WTC11 (cell line): ENCODE measurements at regions not wholly inside any gene's neighbourhood (a gene's known extent, or its start where the extent isn't known, plus 50 kb on each side); places are given as distances from the start of the nearest gene placed in this dataset.

Experiments used
- CREB1 ChIP-seq: sonication (generic); formaldehyde crosslinking; IDR thresholded peaks from 2 replicates; pipeline ENCODE4 v1.8.0; 2023; ENCODE audit warnings: mild to moderate bottlenecking, missing genetic modification reagents
- CREM ChIP-seq: sonication (generic); formaldehyde crosslinking; IDR thresholded peaks from 2 replicates; pipeline ENCODE4 v1.8.1; 2022; ENCODE audit warnings: mild to moderate bottlenecking, missing genetic modification reagents, moderate library complexity
- ESRRA ChIP-seq: sonication (generic); formaldehyde crosslinking; IDR thresholded peaks from 2 replicates; pipeline ENCODE4 v1.8.1; 2022; ENCODE audit warnings: mild to moderate bottlenecking, missing genetic modification reagents, borderline replicate concordance
- FOXP4 ChIP-seq: sonication (generic); formaldehyde crosslinking; IDR thresholded peaks from 2 replicates; pipeline ENCODE4 v1.8.0; 2022; ENCODE audit warnings: mild to moderate bottlenecking, missing genetic modification reagents
- JUN ChIP-seq: sonication (generic); formaldehyde crosslinking; IDR thresholded peaks from 2 replicates; pipeline ENCODE4 v1.8.0; 2023; ENCODE audit warnings: mild to moderate bottlenecking, missing genetic modification reagents
- STAT6 ChIP-seq: sonication (generic); formaldehyde crosslinking; conservative IDR thresholded peaks from 2 replicates; pipeline ENCODE4 v1.8.1; 2023; ENCODE audit warnings: mild to moderate bottlenecking, low read depth, missing genetic modification reagents, moderate library complexity
- ZBTB21 ChIP-seq: sonication (generic); formaldehyde crosslinking; IDR thresholded peaks from 2 replicates; pipeline ENCODE4 v1.8.1; 2023; ENCODE audit warnings: mild to moderate bottlenecking, missing genetic modification reagents, borderline replicate concordance
- ZNF281 ChIP-seq: sonication (generic); formaldehyde crosslinking; IDR thresholded peaks from 2 replicates; pipeline ENCODE4 v1.8.0; 2023; ENCODE audit warnings: mild to moderate bottlenecking, missing genetic modification reagents
- TF ChIP-seq, protein P1 (sequence below): fragments of 200-600 bp; IDR thresholded peaks from 2 replicates; pipeline ENCODE4 v1.8.0; 2022; ENCODE audit warnings: antibody characterized with exemption

GRCh38 chr2:19797243-19797810, 104.5 kb downstream of the TTC32 start:
- TF ChIP-seq, protein P1, sequence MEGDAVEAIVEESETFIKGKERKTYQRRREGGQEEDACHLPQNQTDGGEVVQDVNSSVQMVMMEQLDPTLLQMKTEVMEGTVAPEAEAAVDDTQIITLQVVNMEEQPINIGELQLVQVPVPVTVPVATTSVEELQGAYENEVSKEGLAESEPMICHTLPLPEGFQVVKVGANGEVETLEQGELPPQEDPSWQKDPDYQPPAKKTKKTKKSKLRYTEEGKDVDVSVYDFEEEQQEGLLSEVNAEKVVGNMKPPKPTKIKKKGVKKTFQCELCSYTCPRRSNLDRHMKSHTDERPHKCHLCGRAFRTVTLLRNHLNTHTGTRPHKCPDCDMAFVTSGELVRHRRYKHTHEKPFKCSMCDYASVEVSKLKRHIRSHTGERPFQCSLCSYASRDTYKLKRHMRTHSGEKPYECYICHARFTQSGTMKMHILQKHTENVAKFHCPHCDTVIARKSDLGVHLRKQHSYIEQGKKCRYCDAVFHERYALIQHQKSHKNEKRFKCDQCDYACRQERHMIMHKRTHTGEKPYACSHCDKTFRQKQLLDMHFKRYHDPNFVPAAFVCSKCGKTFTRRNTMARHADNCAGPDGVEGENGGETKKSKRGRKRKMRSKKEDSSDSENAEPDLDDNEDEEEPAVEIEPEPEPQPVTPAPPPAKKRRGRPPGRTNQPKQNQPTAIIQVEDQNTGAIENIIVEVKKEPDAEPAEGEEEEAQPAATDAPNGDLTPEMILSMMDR: no peak
- TF ChIP-seq ZNF281 (CRISPR knock-in tag) (no peak), FOXP4 (no peak), CREB1 (CRISPR knock-in tag) (no peak), STAT6 (CRISPR knock-in tag) (no peak), ESRRA (CRISPR knock-in tag) (no peak), ZBTB21 (CRISPR knock-in tag) (no peak), JUN (no peak), CREM (no peak)
